GM19395 (cell line): ENCODE measurements at regions not wholly inside any gene's neighbourhood (a gene's known extent, or its start where the extent isn't known, plus 50 kb on each side); places are given as distances from the start of the nearest gene placed in this dataset.
"Not testable (repeated sequence)": the region's sequence is repeated elsewhere in the genome, so short reads cannot be mapped to it uniquely, and the experiment has no call there.

Experiments
- ATAC-seq: cut with Tn5 transposase; IDR thresholded peaks from one replicate; pipeline ENCODE4 v1.9.1; 2021; ENCODE audit warnings: mild to moderate bottlenecking, moderate library complexity; ENCODE audit not compliant: unreplicated experiment

GRCh38 chr2:195538937-195539336, 118.1 kb upstream of the SLC39A10 start:
- ATAC-seq = no peak

DNA sequence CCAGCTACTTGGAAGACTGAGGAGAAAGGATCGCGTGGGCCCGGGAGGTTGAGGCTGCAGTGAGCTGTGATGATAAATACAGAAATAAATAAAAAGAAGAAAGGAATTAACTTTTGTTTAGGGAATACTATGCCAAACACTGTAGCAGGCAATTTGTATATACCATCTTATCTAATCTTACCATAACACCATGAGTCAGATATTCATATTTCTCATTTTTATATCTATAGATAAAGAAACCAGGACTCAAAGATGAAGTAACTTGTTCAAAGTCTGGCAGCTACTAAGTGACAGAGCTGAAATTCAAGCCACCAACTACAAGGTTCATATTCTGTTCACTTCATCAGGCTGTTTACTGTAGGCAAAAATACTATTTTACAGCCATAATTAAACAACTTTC, 119.2 kb upstream of the SLC39A10 start:
- no peak for ATAC-seq

DNA sequence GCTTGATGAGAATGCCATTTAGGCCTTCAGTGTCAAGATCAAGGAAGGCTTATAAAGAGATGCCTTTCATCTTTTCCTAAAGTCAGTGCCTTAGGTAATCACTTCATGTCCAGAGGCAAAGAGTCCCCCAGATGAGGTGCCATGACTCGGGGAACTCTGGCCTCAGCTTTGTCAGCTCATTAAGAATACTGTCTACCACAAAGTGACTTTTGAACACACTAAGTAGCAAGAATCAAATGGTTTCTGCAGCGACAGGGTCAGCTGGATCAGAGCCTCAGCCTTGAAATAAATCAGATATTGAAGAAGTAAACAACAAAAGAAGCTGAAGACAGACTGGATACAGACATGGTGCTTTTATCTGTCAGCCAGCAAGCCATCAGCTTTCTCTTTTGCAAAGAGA, 120.1 kb upstream of the SLC39A10 start:
- ATAC-seq = no peak

DNA sequence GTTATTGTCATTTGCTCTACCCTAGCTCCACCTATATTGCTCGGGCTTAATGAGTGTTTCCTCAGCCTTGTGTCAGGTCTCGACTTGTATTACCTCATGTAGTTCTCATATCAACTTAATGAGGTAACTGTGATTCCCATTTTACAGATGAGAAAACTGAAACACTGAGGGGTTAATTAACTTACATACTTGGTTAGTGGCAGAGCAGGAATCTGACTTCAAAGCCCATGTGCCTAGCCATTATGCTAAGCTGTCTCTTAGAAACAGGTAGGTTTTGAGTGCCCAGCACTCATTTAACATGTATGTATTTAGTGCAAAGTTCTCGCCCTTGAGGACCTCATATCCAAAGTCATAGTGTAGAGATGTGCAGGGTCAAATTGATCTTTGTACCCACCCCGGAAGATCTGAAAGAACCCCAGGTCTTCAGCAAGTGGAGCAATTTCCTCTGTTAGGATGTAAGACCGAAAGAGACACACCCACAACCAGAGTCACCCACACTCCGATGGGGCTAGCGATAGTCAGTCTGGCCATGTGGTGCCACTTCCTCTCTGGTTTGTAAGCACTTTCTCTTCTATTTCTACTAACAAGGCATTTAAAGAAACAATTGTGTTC, 121.0 kb upstream of the SLC39A10 start:
- ATAC-seq = peak; percentile 87

- no peak for ATAC-seq
These were observed 122.1 kb upstream of the SLC39A10 start for GRCh38 chr2:195534971-195535370.

DNA sequence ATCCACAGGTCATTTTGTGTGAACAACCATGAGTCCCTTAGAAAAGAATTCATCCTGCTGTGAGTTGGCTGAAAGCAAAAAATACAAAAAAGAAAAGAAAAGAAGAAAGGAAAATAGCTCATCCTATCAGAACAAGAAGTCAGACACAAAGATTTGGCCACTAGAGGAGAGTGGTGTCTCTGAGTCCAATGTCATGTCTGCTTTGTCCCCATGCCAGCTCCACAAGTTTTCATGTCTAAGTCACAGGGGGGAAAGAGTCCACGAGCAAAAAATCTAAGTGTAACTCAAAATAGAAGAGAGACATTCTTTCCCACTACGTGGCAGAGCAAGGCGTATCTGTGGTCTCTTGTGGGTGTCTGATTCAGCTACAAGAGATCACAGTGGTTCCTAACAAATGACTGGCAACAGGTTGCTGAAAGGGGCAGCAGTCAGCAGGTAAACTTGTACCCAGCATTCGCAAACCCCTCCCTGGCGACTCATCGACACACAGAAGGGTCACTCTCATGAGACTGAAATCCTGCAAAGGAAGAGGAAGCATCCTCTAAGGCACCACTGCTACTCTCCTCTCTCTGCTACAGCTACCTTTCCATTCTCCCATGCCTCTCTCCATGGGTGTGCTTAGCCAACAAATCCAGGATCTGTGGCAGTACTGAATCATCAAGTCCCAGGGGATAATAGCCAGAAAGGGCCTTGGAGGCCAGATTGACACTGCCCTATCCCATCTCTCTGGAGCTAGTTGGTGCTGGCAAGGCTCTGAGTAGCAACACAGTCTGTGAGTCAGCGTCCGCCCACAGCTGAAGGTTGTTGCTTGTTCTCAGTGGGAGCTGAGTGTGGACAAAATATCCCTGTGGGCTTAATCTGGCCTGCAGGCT, 123.0 kb upstream of the SLC39A10 start:
- ATAC-seq = peak; percentile 52

GRCh38 chr2:195532628-195533271, 124.3 kb upstream of the SLC39A10 start:
- ATAC-seq = peak; percentile 45

GRCh38 chr2:195532255-195532627, 124.8 kb upstream of the SLC39A10 start:
- ATAC-seq = no peak

DNA sequence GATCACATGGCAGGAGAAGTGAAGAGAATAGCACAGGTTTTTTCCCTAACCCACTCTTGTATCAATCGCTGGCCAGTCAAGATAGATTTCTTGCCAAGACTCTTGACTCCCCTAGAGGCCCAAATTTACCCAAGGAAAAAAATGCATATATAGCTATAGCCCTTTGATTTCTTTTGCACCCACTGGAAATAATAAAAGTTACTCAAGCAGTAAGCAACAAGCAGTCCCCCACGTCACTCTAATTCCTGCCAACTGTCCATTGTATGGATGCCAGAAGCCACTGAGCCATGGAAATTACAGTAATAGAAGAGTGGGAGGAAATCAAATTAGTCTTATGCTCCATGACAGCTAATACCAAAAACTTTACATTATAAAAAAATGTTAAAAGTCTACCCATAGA, 125.3 kb upstream of the SLC39A10 start:
- no peak for ATAC-seq

DNA sequence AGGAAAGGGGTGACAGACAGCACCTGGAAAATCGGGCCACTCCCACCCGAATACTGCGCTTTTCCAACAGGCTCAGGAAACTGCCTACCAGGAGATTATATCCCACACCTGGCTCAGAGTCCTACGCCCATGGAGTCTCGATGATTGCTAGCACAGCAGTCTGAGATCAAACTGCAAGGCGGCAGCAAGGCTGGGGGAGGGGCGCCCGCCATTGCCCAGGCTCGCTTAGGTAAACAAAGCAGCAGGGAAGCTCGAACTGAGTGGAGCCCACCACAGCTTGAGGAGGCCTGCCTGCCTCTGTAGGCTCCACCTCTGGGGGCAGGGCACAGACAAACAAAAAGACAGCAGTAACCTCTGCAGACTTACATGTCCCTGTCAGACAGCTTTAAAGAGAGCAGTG, 133.8 kb upstream of the SLC39A10 start:
- not testable (repeated sequence) for ATAC-seq

DNA sequence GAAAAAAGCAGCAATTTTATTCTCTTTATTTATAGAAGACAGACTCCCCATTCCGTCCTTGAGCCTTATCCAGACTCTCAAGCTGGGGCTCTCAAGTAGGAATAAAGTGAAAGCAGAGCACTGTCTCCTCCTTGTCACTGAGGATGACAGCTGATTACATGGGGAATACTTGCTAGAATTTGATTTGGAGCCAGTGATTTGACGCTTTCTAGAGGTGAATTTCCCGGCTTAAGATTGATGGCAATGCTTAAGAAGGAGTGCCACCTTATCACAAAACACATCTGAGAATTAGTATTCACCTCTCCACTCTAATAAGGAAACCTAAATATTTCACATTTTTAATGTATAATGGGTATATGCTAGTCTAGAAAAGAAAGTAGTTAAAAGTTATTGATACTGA, 135.4 kb upstream of the SLC39A10 start:
- ATAC-seq = no peak

DNA sequence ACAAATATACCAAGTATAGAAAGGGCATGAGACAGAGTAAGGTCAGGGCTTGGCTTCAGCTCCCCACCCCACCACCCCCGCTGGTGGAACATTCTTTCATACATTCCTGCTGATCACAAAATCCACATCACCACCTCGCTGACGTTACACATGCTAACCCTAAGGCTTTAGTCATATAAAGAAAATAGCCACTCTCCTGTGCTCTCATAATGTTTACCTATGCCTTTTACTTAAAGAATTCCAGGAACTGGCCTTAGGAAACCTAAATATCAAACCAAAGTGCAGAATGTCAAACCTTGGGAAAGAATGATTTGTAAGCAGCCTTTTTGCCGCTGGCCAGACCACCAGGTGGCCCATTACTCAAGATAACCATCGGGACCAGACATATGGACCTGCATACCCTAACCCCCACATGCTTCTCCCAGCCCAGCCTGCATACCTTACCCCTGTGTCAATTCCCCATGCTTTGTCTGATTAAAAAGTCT, 136.3 kb upstream of the SLC39A10 start:
- ATAC-seq = no peak

GRCh38 chr2:195515551-195515950, 141.5 kb upstream of the SLC39A10 start:
- ATAC-seq = no peak

DNA sequence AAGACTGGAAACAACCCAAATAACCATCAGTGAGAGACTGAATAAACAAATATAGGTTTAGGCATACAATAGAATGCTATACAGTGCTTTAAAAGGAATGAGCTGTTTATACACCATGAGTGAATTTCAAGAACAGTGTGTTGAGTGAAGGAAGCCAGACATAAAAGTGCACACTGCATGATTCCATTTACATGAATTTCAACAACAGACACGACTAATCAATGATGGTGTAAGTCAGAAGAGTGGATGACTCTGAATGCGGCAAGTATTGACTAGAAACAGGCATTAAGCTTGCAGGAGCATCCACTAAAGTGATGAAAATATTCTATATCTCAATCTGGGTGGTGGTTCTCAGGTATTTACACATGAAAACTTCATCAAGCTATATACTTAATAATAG, 142.7 kb upstream of the SLC39A10 start:
- no peak for ATAC-seq

DNA sequence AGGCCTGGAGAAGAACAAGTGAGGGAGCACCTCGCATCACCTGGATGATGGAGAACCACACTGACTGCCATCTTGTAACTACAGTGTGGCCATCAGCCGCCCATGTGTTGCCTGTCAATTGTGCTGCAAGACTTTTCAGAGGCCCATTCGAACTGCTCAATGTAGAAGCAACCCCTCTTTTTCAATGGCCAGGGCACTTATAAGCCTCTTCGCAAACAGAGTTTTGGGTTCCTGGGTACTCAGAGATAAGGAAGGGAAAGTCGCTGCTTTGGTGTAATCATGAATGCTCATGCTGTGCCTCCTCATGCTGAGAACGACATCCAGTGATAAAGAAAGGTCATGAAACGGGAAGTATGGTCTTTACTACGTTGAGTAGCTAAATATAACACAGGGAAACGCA, 143.9 kb upstream of the SLC39A10 start:
- no peak for ATAC-seq

DNA sequence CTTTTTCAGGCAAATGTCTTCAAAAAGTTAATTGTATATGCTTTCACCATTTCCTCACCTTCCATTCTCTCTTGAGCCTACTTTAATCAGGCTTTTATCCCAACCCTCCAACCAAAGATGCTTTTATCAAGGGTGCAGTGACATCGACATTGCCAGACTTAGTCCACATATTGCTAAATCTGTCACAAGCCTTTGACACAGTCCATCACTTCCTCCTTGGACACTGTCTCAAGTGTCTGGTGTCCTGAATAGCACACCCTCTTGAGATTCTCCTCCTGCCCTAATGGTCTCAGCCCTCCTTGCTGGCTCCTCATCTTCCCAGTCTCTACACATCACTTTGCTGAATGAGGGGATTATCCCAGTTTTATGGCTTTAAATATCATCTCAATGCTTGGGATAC, 147.5 kb upstream of the SLC39A10 start:
- ATAC-seq = no peak

DNA sequence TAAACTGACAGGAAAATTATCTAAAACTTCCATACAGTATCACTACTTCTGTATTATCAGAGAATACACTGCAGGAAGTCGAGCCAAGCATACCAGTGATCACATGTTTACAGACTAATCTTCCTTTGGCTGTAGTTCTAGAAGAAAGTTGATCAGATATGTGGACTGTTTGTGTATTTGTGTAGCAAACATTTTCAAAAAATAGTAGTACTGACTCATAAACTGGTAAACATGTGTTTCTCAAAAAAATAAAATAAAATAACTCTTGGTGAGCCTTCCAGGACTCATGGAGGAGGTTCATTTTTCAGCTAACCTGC, 148.9 kb upstream of the SLC39A10 start:
- ATAC-seq = no peak

- no peak for ATAC-seq
These were observed 149.4 kb upstream of the SLC39A10 start for GRCh38 chr2:195507447-195508138.

GRCh38 chr2:195505701-195506100, 151.3 kb upstream of the SLC39A10 start:
- ATAC-seq = peak; percentile 99

GRCh38 chr2:195503208-195503607, 153.8 kb upstream of the SLC39A10 start:
- no peak for ATAC-seq

DNA sequence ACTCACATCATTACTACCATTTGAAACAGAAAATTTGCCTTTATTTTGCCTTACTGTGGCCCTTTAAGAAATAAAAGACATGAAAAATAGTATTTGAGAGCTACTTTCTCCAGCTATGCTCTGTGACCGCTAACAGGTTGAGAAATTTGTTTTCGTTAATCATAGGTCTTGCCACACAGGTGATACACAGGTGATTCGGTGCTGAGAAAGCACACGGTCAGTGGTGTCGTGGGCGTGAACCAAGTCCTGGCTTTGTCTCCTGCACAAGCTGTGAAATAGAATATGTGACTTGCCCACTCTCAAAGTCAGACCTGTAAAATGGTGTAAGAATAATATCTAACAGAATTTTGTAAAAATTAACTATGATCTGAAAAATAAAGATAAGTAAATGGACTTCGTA, 155.3 kb upstream of the SLC39A10 start:
- ATAC-seq = no peak
